GM12874 (cell line): ENCODE measurements at regions not wholly inside any gene's neighbourhood (a gene's known extent, or its start where the extent isn't known, plus 50 kb on each side); places are given as distances from the start of the nearest gene placed in this dataset.

Experiments
- CTCF ChIP-seq: IDR thresholded peaks from 2 replicates; pipeline ENCODE4 v1.5.1; 2011; ENCODE audit warnings: low read depth, mild to moderate bottlenecking, control low read depth, low read length, moderate library complexity; ENCODE audit not compliant: insufficient read depth

GRCh38 chr7:10593080-10593479, 380.6 kb upstream of the PHF14 start:
- TF ChIP-seq CTCF: no peak

- no peak for TF ChIP-seq CTCF
Measured at GRCh38 chr7:10596827-10597226, 376.8 kb upstream of the PHF14 start.

GRCh38 chr7:10604128-10604527, 369.5 kb upstream of the PHF14 start:
- TF ChIP-seq CTCF: no peak

- TF ChIP-seq CTCF: no peak
Measured at GRCh38 chr7:10612950-10613349, 360.7 kb upstream of the PHF14 start.

- no peak for TF ChIP-seq CTCF
Measured at GRCh38 chr7:10618953-10619352, 354.7 kb upstream of the PHF14 start.

- no peak for TF ChIP-seq CTCF
Measured at GRCh38 chr7:10632712-10633111, 341.0 kb upstream of the PHF14 start.

- TF ChIP-seq CTCF: no peak
Measured at GRCh38 chr7:10634239-10634638, 339.4 kb upstream of the PHF14 start.

GRCh38 chr7:10637991-10638390, 335.7 kb upstream of the PHF14 start:
- no peak for TF ChIP-seq CTCF
